Panc1 (cell line): ENCODE measurements at regions not wholly inside any gene's neighbourhood (a gene's known extent, or its start where the extent isn't known, plus 50 kb on each side); places are given as distances from the start of the nearest gene placed in this dataset.

ENCODE experiments used
- ATAC-seq: fragments of 200-7000 bp; cut with Tn5 transposase; 2 replicates; pipeline ENCODE4 v1.9.1; 2020; ENCODE audit warnings: mild to moderate bottlenecking, moderate library complexity
- BruUV-seq: library from RNA; stranded (reverse); fragments of 400-500 nt; replicated peaks from 2 replicates; lab custom pipeline; 2021; lab: Mats Ljungman, UMichigan
- CTCF ChIA-PET: fragments of 300-600 bp; sonication (Branson Sonifier 250); formaldehyde crosslinking; loops from one replicate; lab custom pipeline; 2022; ENCODE audit warnings: antibody characterized with exemption; lab: Charles Lee
- POLR2A ChIA-PET: fragments of 300-600 bp; sonication (Branson Sonifier 250); formaldehyde crosslinking; loops from one replicate; lab custom pipeline; 2022; ENCODE audit warnings: antibody characterized with exemption; lab: Charles Lee
- DNase-seq: peaks from one replicate; pipeline ENCODE4 v3.0.0-alpha.2; 2010; ENCODE audit warnings: low read depth, low spot score
- H3K27ac ChIP-seq: 2 replicates; pipeline ENCODE4 v1.5.1; 2011; ENCODE audit warnings: mild to moderate bottlenecking, low read length, inconsistent platforms
- H3K27me3 ChIP-seq: fragments of 200-500 bp; sonication (Bioruptor generic); 2 replicates; pipeline ENCODE4 v1.6.0; 2014; ENCODE audit warnings: low read length, inconsistent platforms; ENCODE audit not compliant: control insufficient read depth, insufficient read depth
- H3K36me3 ChIP-seq: fragments of 200-500 bp; sonication (Bioruptor generic); 2 replicates; pipeline ENCODE4 v1.5.1; 2014; ENCODE audit warnings: inconsistent platforms, mild to moderate bottlenecking, low read length, moderate library complexity; ENCODE audit not compliant: control insufficient read depth, insufficient read depth
- H3K4me1 ChIP-seq: 2 replicates; pipeline ENCODE4 v1.5.1; 2011; ENCODE audit warnings: inconsistent platforms, mild to moderate bottlenecking, low read length, moderate library complexity; ENCODE audit not compliant: control insufficient read depth, insufficient read depth
- H3K4me3 ChIP-seq, 2 experiments: 2 replicates each; pipeline ENCODE4 v1.5.1; 2011 to 2012; ENCODE audit warnings: low read depth in 2 of 2, low read length in 2 of 2, mild to moderate bottlenecking in 2 of 2, inconsistent platforms in 1 of 2, moderate library complexity in 1 of 2
- H3K9me3 ChIP-seq: fragments of 200-500 bp; sonication (Bioruptor generic); 2 replicates; pipeline ENCODE4 v1.5.1; 2014; ENCODE audit warnings: low read depth, mild to moderate bottlenecking, inconsistent platforms, low read length, moderate library complexity; ENCODE audit not compliant: control insufficient read depth, insufficient read depth
- CTCF ChIP-seq: fragments of 450-650 bp; IDR thresholded peaks from 2 replicates; pipeline ENCODE4 v1.5.1; 2017; ENCODE audit warnings: mild to moderate bottlenecking
- POLR2AphosphoS5 ChIP-seq: IDR thresholded peaks from 2 replicates; pipeline ENCODE4 v1.6.1; 2012; ENCODE audit warnings: mild to moderate bottlenecking, low read depth, low read length, moderate library complexity
- SIN3A ChIP-seq: IDR thresholded peaks from 2 replicates; pipeline ENCODE4 v1.6.1; 2012; ENCODE audit warnings: low read depth, mild to moderate bottlenecking, low read length, moderate library complexity, borderline replicate concordance; ENCODE audit not compliant: insufficient read depth
- TCF7L2 ChIP-seq: IDR thresholded peaks from 2 replicates; pipeline ENCODE4 v1.6.1; 2011; ENCODE audit warnings: mild to moderate bottlenecking, low read depth, low read length, inconsistent platforms
- in situ Hi-C: cut with HindIII; loops from 2 replicates; pipeline ENCODE4 v1.10.0; 2016; ENCODE audit warnings: low sequenced_read_pairs, low pct_unique_long_range_greater_than_20kb
- intact Hi-C: fragments of 100-400 bp; cut with micrococcal nuclease; formaldehyde crosslinking; loops from one replicate; pipeline ENCODE4 v1.10.0; 2022; ENCODE audit not compliant: unreplicated experiment
- TF ChIP-seq, protein P1 (sequence below), 2 experiments: IDR thresholded peaks; 2 replicates each; pipeline ENCODE4 v1.6.1; 2011 to 2012; ENCODE audit warnings: low read depth in 2 of 2, control low read depth in 1 of 2, low read length in 1 of 2, mild to moderate bottlenecking in 1 of 2, moderate library complexity in 1 of 2; ENCODE audit not compliant: insufficient read depth in 1 of 2

- Histone ChIP-seq H3K4me3 (no peak overlapping the region), H3K27ac (no peak overlapping the region), H3K36me3 (no peaks in the 10 kb centered on the region; the same call in 1 of the 2 replicates), H3K4me1 (no peaks in the 10 kb centered on the region), H3K9me3 (no peaks in the 10 kb centered on the region), H3K27me3 (no peaks in the 10 kb centered on the region; the same call in 1 of the 2 replicates)
- intact Hi-C loops (no loop called here), in situ Hi-C loops (no loop called here)
- ATAC-seq (no peak), DNase-seq (no peak)
- no TSS peak for BruUV-seq
- ChIA-PET CTCF (no interaction called here), POLR2A (no interaction called here)
- TF ChIP-seq TCF7L2 (no peak), CTCF (peak; percentile 33; the same call in 1 of the 2 replicates)
Observed at GRCh38 chr10:28179743-28180099, 123.1 kb downstream of the MPP7 start.

DNA sequence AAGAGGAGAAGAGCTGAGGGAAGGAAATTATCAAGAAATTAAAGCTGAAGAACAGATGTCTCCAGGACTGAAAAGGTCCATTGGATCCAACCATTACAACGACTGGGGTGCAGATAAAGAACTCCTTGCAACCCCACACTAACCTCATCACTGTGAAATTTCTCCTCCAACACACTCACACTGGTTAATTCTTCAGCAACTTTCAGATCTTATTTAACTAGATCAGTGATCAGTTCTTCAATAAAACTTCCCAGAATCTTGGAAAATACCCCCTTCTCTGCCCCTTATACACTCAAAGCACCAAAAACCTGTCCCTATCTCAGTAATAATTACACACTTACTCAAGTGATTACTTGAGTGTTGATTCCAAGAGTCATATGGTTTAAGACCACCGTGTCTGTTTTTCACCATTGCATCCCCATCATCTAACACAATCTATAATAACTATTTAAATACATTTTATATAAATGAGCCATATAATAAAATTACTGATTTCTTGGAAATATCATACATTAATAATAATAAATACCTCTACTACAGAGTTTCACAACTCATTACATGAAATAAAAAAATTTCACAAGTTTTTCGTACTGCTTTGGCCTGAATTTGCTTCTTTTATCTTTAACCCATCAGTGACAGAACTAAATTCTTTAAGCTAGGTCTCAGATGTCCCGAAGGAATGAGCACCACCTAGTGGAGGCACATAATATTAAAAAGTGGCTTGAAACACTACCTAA, 123.7 kb downstream of the MPP7 start:
- Histone ChIP-seq H3K27me3 (no peaks in the 10 kb centered on the region; the same call in 1 of the 2 replicates), H3K4me1 (no peaks in the 10 kb centered on the region), H3K4me3 (no peak overlapping the region), H3K36me3 (no peaks in the 10 kb centered on the region; the same call in 1 of the 2 replicates), H3K9me3 (no peaks in the 10 kb centered on the region), H3K27ac (no peak overlapping the region)
- no peak for ATAC-seq
- intact Hi-C loops (no loop called here), in situ Hi-C loops (no loop called here)
- no TSS peak for BruUV-seq
- TF ChIP-seq POLR2AphosphoS5 (no peak), CTCF (peak; percentile 65; the same call in 1 of the 2 replicates), SIN3A (no peak), TCF7L2 (no peak)
- TF ChIP-seq, protein P1, sequence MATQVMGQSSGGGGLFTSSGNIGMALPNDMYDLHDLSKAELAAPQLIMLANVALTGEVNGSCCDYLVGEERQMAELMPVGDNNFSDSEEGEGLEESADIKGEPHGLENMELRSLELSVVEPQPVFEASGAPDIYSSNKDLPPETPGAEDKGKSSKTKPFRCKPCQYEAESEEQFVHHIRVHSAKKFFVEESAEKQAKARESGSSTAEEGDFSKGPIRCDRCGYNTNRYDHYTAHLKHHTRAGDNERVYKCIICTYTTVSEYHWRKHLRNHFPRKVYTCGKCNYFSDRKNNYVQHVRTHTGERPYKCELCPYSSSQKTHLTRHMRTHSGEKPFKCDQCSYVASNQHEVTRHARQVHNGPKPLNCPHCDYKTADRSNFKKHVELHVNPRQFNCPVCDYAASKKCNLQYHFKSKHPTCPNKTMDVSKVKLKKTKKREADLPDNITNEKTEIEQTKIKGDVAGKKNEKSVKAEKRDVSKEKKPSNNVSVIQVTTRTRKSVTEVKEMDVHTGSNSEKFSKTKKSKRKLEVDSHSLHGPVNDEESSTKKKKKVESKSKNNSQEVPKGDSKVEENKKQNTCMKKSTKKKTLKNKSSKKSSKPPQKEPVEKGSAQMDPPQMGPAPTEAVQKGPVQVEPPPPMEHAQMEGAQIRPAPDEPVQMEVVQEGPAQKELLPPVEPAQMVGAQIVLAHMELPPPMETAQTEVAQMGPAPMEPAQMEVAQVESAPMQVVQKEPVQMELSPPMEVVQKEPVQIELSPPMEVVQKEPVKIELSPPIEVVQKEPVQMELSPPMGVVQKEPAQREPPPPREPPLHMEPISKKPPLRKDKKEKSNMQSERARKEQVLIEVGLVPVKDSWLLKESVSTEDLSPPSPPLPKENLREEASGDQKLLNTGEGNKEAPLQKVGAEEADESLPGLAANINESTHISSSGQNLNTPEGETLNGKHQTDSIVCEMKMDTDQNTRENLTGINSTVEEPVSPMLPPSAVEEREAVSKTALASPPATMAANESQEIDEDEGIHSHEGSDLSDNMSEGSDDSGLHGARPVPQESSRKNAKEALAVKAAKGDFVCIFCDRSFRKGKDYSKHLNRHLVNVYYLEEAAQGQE (IDR thresholded peaks at IDR 0.05; ENCODE audit: insufficient read depth in 1 of 2, low read depth in 2 of 2, low read length in 1 of 2) = no peak
- ChIA-PET CTCF (no interaction called here), POLR2A (no interaction called here)
- DNase-seq = peak; percentile 13
